Heart left ventricle (tissue), 13 donors: ENCODE measurements at regions not wholly inside any gene's neighbourhood (a gene's known extent, or its start where the extent isn't known, plus 50 kb on each side); places are given as distances from the start of the nearest gene placed in this dataset.

ENCODE experiments used
- CTCF ChIP-seq, 12 donors: fragments of 200-600 bp; sonication (generic) in 4 of 12; IDR thresholded peaks; one replicate each; pipeline versions ENCODE4 v1.5.0 to v1.8.0; 2018 to 2022; ENCODE audit warnings: antibody characterized with exemption in 12 of 12, mild to moderate bottlenecking in 5 of 12
- POLR2A ChIP-seq, 2 donors: fragments of 450-650 bp; IDR thresholded peaks; one replicate each; pipeline ENCODE4 v1.6.1; 2017; ENCODE audit warnings: antibody characterized with exemption in 2 of 2, mild to moderate bottlenecking in 2 of 2, moderate library complexity in 2 of 2
- donor health status: ischemic (EF 13 %, LVEDD 7.1; RV severe dilation, severe dysfunction).
- donor health status: DM: no; HTN: yes; CAD: no.
- donor health status: DM: no; HTN: no; CAD: no.
- donor health status: ischemic (EF 25% LVEDD 6.9; RV normal size, moderate dysfunction).
- donor health status: ischemic (EF 25% LVEDD 5.7; RV mildly dilated, moderate dysfunction).
- donor health status: ischemic (EF 35%, LVEDD 5.7; RV mildly dilated, moderate dysfunction).
- donor health status: nonischemic (EF 11% LVEDD 7.7; RV severe dilation, severe dysfunction).
- donor health status: DM: yes; HTN: yes; CAD: no.
- donor health status: PGD.
- donor health status: ischemic (EF 29% LVEDD 5.4; RV normal size, mild dysfunction).
- donor health status: nonischemic (EF 23%, LVEDD 6.1; RV moderate dilation, normal function).

GRCh38 chr5:66503203-66503789, 92.9 kb upstream of the MAST4 start:
- TF ChIP-seq CTCF (IDR thresholded peaks at IDR 0.05): no peak
- TF ChIP-seq POLR2A (IDR thresholded peaks at IDR 0.05): no peak
